ENCODE measurements at regions not wholly inside any gene's neighbourhood (a gene's known extent, or its start where the extent isn't known, plus 50 kb on each side); places are given as distances from the start of the nearest gene placed in this dataset.
A peak's percentile ranks its signal among the peaks of the same experiment; 100 is the strongest.
"Not testable (repeated sequence)": the region's sequence is repeated elsewhere in the genome, so short reads cannot be mapped to it uniquely, and the experiment has no call there.

GRCh38 chr11:93902921-93903320, 52.5 kb upstream of the VSTM5 start:
- DNase-seq (ENCODE audit: low spot score) = no peak

- no peak for DNase-seq (ENCODE audit: low spot score)
Observed at GRCh38 chr11:93903989-93904388, 53.6 kb upstream of the VSTM5 start.

DNA sequence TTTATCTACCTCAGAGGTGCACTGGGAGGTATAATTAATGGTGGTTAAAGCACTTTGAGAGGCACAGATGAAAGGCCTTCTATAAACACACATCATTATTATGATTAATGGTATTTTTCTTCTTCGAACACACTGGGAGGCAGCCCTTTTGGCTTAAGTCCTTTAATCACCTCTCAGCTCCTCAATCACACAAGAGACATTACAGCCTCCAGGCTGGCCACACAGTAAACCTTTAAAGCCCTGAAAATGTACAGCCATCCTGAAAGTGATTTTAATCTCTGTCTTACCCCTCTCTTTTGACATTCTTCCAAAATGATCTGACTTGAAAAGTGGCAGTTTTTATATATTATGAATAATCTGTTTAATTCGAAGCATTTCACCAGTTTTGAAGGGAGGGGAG, 54.3 kb upstream of the VSTM5 start:
- no peak for DNase-seq (ENCODE audit: low spot score)

GRCh38 chr11:93905384-93905783, 55.0 kb upstream of the VSTM5 start:
- peak; percentile 56 for DNase-seq (ENCODE audit: low spot score)

GRCh38 chr11:93906486-93906885, 56.1 kb upstream of the VSTM5 start:
- no peak for DNase-seq (ENCODE audit: low spot score)

DNA sequence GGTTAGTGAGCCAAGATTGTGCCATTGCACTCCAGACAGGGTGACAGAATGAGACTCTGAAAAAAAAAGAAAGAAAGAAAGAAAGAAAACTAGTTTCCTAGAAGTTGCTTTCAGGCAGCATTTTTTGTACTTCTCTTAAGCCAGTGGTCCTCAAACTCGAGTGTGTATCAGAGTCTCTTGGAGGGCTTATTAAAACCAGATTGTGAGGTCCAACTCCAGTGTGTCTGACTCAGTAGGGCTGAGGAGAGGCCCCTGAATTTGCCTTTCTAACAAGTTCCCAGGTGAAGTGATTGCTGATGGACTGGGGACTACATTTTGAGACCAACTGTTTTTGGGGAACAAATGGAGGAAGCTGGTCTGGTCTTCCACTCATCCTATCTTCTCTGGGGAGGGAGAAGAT, 57.5 kb upstream of the VSTM5 start:
- DNase-seq (ENCODE audit: low spot score) = no peak

DNA sequence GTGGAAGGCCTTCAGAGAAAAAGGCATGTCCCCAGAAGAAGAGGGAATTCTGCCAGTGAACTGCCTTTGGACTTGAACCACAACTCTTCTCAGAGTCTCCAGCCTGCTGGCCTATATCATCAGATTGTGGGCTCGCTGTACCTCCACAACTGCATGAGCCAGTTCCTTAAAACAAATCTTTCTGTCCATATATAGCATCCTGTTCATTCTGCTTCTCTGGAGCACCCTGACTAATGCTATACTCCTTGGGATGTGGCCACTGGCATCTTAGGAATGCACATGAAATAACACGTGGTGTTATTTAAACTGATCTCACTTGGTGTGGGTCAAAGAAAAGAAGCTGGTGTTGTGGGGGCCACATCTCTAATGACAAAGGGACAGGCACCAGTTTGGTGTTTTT, 58.3 kb upstream of the VSTM5 start:
- peak; percentile 94 for DNase-seq (ENCODE audit: low spot score)

DNA sequence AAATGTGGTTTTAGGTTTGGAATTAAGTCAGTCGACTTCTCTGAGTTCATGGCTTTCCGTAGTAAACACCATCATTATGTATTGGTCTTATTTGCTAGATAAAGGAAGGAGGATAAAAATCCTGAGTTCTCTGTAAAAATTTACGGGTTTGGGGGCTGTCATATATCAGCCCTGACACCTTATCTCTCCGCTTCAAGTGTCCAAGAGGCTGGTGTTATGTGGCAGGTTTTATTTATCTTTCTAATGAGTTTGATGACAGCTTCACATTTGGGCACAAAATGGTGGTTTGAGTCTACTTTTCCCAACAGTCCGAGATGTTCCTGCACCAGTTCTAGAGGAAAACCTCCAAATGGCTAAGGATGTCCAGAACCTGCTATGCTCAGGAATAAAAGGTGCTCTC, 67.3 kb upstream of the VSTM5 start:
- DNase-seq (ENCODE audit: low spot score) = no peak

GRCh38 chr11:93921695-93922468, 71.5 kb upstream of the VSTM5 start:
- peak; percentile 70 for DNase-seq (ENCODE audit: low spot score)

- peak; percentile 72 for DNase-seq (ENCODE audit: low spot score)
Observed at GRCh38 chr11:93922830-93923229, 72.4 kb upstream of the VSTM5 start.

GRCh38 chr11:93926099-93926498, 75.7 kb upstream of the VSTM5 start:
- DNase-seq (ENCODE audit: low spot score) = not testable (repeated sequence)

GRCh38 chr11:93929407-93929806, 79.0 kb upstream of the VSTM5 start:
- DNase-seq (ENCODE audit: low spot score) = no peak

- no peak for DNase-seq (ENCODE audit: low spot score)
Observed at GRCh38 chr11:93933230-93933629, 82.8 kb upstream of the VSTM5 start.

GRCh38 chr11:93935826-93936225, 85.3 kb upstream of the HEPHL1 start:
- no peak for DNase-seq (ENCODE audit: low spot score)

- DNase-seq (ENCODE audit: low spot score) = no peak
Observed at GRCh38 chr11:93936460-93936859, 84.7 kb upstream of the HEPHL1 start.

DNA sequence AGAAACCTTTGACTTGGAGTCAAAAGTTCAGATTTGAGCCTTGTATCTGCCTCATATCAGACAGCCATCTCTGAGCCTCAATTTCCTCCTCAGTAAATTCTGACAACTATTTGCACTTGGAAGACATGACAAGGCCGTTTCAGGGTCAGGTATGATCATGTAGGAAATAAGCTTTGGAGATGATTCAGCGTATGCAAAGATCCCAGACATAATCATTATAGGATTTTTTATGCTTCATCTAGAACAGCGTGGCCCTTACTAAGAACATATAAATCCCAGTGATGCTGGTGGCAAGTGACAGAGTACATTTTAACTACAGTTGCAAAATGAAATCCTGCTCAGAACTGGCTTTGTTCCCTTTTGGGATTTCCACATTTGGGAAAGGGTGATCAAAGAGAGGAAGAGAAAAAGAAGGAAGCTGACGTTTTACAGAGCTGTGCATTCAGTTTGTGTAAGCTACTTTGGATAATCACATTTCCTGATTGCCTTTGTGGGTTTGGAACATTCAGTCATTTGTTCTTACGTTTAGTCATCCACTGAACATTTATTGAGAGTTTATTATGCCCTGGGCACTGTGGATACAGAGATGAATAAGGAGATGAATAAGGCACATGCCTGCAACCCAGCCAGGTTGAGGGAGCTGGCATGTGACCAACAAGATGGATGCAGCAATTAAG, 81.9 kb upstream of the HEPHL1 start:
- DNase-seq (ENCODE audit: low spot score) = peak; percentile 69

GRCh38 chr11:93940395-93940794, 80.8 kb upstream of the HEPHL1 start:
- DNase-seq (ENCODE audit: low spot score) = no peak

DNA sequence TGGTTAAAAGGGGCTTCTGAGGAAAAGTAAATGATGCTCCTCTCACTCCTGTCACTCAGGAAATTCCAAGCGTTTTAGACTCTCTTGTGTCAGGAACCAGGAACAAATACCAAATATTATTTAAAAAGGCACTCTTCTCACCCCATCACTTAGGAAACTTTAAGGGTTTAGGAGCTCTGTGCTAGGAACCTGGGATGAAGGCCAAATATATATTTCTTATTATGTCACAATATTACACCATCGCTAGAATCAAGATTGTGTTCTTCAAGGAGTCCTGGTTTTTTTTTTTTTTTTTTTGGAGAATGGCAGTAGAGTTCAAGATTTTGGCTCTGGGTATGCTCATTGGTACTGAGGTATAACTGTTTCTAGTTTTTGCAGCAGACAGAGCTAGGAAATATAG, 79.0 kb upstream of the HEPHL1 start:
- DNase-seq (ENCODE audit: low spot score) = no peak

DNA sequence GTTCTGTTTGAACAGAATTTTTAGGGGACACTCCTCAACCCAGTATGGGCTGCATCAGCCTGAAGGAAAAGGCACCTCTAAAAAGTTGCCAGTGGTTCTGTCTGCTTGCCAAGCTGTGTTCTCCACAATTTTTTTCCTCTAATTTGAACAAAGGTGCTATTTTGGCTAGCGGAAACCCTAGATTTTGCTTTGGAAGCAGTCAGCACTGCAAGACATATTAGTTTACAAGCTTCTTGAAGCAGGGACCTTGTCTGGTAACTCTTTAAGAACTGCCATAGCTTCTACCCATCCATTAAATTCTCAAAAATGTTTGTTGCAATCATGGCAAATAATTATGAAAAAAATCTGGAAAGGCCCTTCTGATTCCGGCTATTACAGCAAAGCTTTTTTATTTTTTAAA, 75.6 kb upstream of the HEPHL1 start:
- no peak for DNase-seq (ENCODE audit: low spot score)

- DNase-seq (ENCODE audit: low spot score) = peak; percentile 3
Observed at GRCh38 chr11:93952082-93952780, 68.9 kb upstream of the HEPHL1 start.

DNA sequence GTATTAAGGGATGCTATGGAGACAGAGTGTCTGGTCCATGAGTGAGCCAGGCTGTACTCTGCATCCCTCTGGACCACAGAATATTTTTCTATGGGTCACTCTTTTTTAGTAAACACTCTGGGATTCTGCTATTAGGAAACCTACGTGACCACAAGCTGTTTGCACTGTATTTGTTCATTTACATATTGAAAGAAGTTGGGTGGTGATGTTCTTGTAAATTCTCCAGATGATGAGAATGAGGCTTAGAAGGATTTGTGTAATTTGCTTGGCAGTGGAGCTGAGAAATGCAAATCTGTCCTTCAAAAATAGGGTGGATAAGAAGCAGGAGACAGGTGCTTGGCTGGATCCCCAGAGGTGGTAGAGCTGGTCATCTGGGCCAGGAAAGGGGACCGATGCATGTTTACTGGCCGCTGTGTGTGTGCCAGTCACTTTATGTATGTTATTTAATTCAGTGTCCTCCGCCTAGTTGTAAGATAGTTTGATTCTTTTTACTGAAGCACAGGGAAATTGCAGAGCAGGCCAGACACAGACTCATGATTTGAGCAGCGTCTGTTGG, 63.7 kb upstream of the HEPHL1 start:
- no peak for DNase-seq (ENCODE audit: low spot score)

DNA sequence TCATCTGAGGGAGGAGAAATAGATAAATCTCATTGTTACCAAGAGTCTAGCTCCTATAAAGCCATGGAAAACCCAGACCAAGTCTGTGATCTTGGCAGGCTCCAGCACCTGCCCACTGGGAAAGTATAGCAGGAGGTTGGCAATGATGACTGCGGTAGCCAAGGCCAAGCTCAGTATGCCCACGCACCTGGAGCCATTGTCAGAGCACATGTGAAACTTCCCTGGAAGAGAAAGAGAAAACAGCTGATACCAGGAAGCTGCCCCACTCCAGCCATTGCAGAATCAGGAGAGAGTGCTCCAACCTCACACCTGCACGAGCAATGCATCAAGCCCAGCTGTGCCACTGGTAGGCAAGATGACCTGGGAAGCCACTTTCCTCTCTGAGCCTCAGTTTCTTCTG, 62.2 kb upstream of the HEPHL1 start:
- DNase-seq (ENCODE audit: low spot score) = no peak

DNA sequence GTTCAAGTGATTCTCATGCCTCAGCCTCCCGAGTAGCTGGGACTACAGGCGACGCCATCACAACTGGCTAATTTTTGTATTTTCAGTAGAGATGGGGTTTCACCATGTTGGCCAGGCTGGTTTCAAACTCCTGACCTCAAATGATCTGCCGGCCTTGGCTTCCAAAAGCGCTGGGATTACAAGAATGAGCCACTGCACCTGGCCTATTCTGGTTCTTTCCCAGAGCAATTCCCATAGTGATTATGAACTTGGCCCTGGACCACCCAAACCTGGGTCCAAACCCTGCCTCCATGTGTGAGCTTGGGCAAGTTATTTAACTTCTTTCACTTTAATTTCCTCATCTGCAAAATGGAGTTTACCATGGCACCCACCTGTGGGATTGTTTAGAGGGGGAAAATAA, 61.5 kb upstream of the HEPHL1 start:
- DNase-seq (ENCODE audit: low spot score) = no peak

Data from kidney tubule cell (primary cell).